ENCODE measurements at regions not wholly inside any gene's neighbourhood (a gene's known extent, or its start where the extent isn't known, plus 50 kb on each side); places are given as distances from the start of the nearest gene placed in this dataset.

DNA sequence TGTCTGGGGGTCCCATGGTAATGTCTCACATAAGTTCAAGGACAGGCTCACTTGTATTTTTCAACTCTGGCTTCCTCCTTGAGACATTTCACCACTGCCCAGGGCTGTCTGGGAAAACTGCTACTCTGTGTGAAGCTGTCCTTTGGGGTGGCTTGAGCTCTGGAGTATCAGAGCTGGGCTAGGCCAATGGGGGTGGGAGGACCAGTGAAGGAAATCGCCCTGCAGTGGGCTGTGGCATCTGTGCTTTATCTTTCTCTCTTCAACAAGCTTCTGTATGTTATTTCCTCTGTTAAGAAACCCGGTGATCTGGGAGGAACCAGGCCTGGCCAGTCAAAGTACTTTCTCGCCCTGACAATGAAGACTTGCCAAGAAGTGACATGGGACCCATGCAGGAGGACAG lies 87.4 kb downstream of the SMIM20 start:
- TF ChIP-seq, protein P1, sequence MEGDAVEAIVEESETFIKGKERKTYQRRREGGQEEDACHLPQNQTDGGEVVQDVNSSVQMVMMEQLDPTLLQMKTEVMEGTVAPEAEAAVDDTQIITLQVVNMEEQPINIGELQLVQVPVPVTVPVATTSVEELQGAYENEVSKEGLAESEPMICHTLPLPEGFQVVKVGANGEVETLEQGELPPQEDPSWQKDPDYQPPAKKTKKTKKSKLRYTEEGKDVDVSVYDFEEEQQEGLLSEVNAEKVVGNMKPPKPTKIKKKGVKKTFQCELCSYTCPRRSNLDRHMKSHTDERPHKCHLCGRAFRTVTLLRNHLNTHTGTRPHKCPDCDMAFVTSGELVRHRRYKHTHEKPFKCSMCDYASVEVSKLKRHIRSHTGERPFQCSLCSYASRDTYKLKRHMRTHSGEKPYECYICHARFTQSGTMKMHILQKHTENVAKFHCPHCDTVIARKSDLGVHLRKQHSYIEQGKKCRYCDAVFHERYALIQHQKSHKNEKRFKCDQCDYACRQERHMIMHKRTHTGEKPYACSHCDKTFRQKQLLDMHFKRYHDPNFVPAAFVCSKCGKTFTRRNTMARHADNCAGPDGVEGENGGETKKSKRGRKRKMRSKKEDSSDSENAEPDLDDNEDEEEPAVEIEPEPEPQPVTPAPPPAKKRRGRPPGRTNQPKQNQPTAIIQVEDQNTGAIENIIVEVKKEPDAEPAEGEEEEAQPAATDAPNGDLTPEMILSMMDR (IDR thresholded peaks at IDR 0.05), result no peak
- no peak for TF ChIP-seq POLR2A (IDR thresholded peaks at IDR 0.05)
